ENCODE measurements at regions not wholly inside any gene's neighbourhood (a gene's known extent, or its start where the extent isn't known, plus 50 kb on each side); places are given as distances from the start of the nearest gene placed in this dataset.

DNA sequence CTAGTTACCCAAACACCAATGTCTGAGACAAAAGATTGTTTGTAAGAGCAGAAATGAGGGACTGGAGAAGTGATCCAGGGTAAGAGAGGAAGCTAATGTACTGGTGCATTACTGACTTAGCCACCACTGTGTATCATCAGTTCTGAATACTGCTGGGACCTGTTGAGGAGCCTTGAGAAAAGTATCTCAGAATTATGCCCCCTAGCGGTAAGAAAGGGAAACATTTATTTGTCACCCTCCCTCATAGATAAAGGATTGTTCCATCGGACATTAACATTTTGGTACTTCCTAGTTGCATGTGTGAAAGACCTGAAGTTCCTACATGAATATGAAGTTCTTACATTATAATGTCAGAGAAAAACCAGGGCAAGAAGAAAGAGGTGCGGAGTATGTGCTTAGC, 612.5 kb downstream of the FSCB start:
- TF ChIP-seq CTCF (conservative IDR thresholded peaks at IDR 0.05; ENCODE audit: low read depth, low read length) (peak; percentile 83), EZH2 (IDR thresholded peaks at IDR 0.05; ENCODE audit: low read length, unreplicated experiment) (no peak)

All from PC-3 (cell line).